22Rv1 (cell line): ENCODE measurements at regions not wholly inside any gene's neighbourhood (a gene's known extent, or its start where the extent isn't known, plus 50 kb on each side); places are given as distances from the start of the nearest gene placed in this dataset.

Source experiments
- H3K27ac ChIP-seq: fragments of 450-650 bp; 2 replicates; pipeline ENCODE4 v1.5.1; 2017
- CTCF ChIP-seq: fragments of 450-650 bp; IDR thresholded peaks from 2 replicates; pipeline ENCODE4 v1.5.1; 2017; ENCODE audit warnings: mild to moderate bottlenecking
- ZFX ChIP-seq: fragments of 450-650 bp; IDR thresholded peaks from 2 replicates; pipeline ENCODE4 v1.6.1; 2017; ENCODE audit warnings: antibody characterized with exemption, borderline replicate concordance

- TF ChIP-seq CTCF (no peak), ZFX (no peak)
- no peak overlapping the region for H3K27ac ChIP-seq
These were observed 136.7 kb upstream of the RPL34 start for GRCh38 chr4:108483650-108484049.

GRCh38 chr4:108483079-108483478 lies 137.3 kb upstream of the RPL34 start:
- no peak for TF ChIP-seq ZFX
- TF ChIP-seq CTCF, result no peak
- no peak overlapping the region for H3K27ac ChIP-seq

- no peak overlapping the region for H3K27ac ChIP-seq
- no peak for TF ChIP-seq CTCF
- TF ChIP-seq ZFX, result no peak
These were observed 139.5 kb upstream of the RPL34 start for GRCh38 chr4:108480881-108481280.

- TF ChIP-seq ZFX (no peak), CTCF (no peak)
- no peak overlapping the region for H3K27ac ChIP-seq
These were observed 142.8 kb upstream of the RPL34 start for GRCh38 chr4:108477527-108478108.

- no peak for TF ChIP-seq ZFX
- TF ChIP-seq CTCF, result peak; percentile 42; the same call in 1 of the 2 replicates
These were observed 147.1 kb upstream of the RPL34 start for GRCh38 chr4:108473163-108473720.

GRCh38 chr4:108466936-108467902 lies 153.2 kb upstream of the RPL34 start:
- TF ChIP-seq CTCF (no peak), ZFX (no peak)

More at GRCh38 chr4:108473163-108473720, 147.1 kb upstream of the RPL34 start:
- H3K27ac ChIP-seq, result no peak overlapping the region

More at GRCh38 chr4:108466936-108467902, 153.2 kb upstream of the RPL34 start:
- no peak overlapping the region for H3K27ac ChIP-seq
